ENCODE measurements at regions not wholly inside any gene's neighbourhood (a gene's known extent, or its start where the extent isn't known, plus 50 kb on each side); places are given as distances from the start of the nearest gene placed in this dataset.

- Histone ChIP-seq H3K27ac (no peak overlapping the region), H2AFZ (ENCODE audit: low read depth) (no peak overlapping the region), H3K4me3 (IDR thresholded peaks at IDR 0.05; ENCODE audit: insufficient read depth, low read depth, low read length) (no peak overlapping the region), H3K9ac (no peak overlapping the region), H3K36me3 (ENCODE audit: insufficient read depth) (no peaks in the 10 kb centered on the region), H3K4me1 (ENCODE audit: low read depth, poor library complexity, severe bottlenecking) (no peaks in the 10 kb centered on the region), H4K20me1 (ENCODE audit: insufficient read depth) (no peaks in the 10 kb centered on the region), H3K79me2 (ENCODE audit: insufficient read depth, low read depth) (no peaks in the 10 kb centered on the region), H3K4me2 (no peak overlapping the region), H3K27me3 (ENCODE audit: insufficient read depth, low read depth) (no peaks in the 10 kb centered on the region)
- no peak for TF ChIP-seq CTCF (conservative IDR thresholded peaks at IDR 0.05; ENCODE audit: low read depth, low read length)
Observed at GRCh38 chr6:67331304-67331703, 1303.8 kb upstream of the ADGRB3 start.

GRCh38 chr6:67328269-67328668 lies 1306.8 kb upstream of the ADGRB3 start:
- Histone ChIP-seq H3K9ac (no peak overlapping the region), H3K27me3 (ENCODE audit: insufficient read depth, low read depth) (no peaks in the 10 kb centered on the region), H3K4me2 (no peak overlapping the region), H3K4me1 (ENCODE audit: low read depth, poor library complexity, severe bottlenecking) (no peaks in the 10 kb centered on the region), H2AFZ (ENCODE audit: low read depth) (no peak overlapping the region), H3K4me3 (IDR thresholded peaks at IDR 0.05; ENCODE audit: insufficient read depth, low read depth, low read length) (no peak overlapping the region), H4K20me1 (ENCODE audit: insufficient read depth) (no peaks in the 10 kb centered on the region), H3K36me3 (ENCODE audit: insufficient read depth) (no peaks in the 10 kb centered on the region), H3K27ac (no peak overlapping the region), H3K79me2 (ENCODE audit: insufficient read depth, low read depth) (no peaks in the 10 kb centered on the region)
- TF ChIP-seq CTCF (conservative IDR thresholded peaks at IDR 0.05; ENCODE audit: low read depth, low read length), result no peak

DNA sequence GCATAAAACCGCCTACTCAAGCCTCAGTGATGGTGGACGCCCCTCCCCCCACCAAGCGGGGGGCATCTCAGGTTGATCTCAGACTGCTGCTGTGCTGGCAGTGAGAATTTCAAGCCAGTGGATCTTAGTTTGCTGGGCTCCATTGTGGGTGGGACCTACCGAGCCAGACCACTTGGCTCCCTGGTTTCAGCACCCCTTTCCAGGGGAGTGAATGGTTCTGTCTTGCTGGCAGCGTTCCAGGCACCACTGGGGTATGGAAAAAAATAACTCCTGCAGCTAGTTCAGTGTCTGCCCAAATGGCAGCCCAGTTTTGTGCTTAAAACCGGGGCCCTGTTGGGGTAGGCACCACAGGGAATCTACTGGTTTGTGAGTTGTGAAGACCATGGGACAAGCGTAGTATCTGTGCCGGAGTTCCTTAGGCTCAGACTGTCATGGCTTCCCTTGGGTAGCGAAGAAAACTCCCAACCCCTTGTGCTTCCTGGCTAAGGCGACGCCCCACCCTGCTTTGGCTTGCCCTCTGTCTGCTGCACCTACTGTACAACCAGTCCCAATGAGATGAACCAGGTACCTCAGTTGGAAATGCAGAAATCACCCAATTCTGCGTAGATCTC lies 1334.5 kb upstream of the ADGRB3 start:
- Histone ChIP-seq H3K4me1 (ENCODE audit: low read depth, poor library complexity, severe bottlenecking) (no peaks in the 10 kb centered on the region), H3K27me3 (ENCODE audit: insufficient read depth, low read depth) (no peaks in the 10 kb centered on the region), H3K27ac (no peak overlapping the region), H4K20me1 (ENCODE audit: insufficient read depth) (no peaks in the 10 kb centered on the region), H3K4me2 (no peak overlapping the region), H2AFZ (ENCODE audit: low read depth) (no peak overlapping the region), H3K36me3 (ENCODE audit: insufficient read depth) (no peaks in the 10 kb centered on the region), H3K79me2 (ENCODE audit: insufficient read depth, low read depth) (no peaks in the 10 kb centered on the region), H3K9ac (no peak overlapping the region), H3K4me3 (IDR thresholded peaks at IDR 0.05; ENCODE audit: insufficient read depth, low read depth, low read length) (no peak overlapping the region)
- TF ChIP-seq CTCF (conservative IDR thresholded peaks at IDR 0.05; ENCODE audit: low read depth, low read length), result no peak

DNA sequence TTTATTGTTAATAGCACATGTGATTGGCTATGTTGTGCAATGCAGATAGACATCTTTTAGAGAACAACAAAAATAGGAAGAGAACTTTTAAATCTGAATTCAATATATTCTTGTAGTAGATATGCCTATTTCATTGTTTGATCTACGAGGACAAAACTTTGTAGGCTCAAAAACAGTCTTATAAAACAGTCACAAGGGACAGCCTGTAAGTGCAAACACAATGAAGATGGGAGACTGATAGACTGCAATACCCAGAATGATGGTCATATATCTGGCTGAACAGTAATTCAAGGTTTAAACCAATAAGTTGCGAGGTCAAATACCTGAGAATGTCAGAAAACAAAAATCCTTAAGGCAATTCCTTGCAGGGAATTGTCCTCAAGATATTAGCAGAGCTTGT lies 1342.9 kb upstream of the ADGRB3 start:
- Histone ChIP-seq H3K4me2 (no peak overlapping the region), H3K4me3 (IDR thresholded peaks at IDR 0.05; ENCODE audit: insufficient read depth, low read depth, low read length) (no peak overlapping the region), H4K20me1 (ENCODE audit: insufficient read depth) (no peaks in the 10 kb centered on the region), H3K4me1 (ENCODE audit: low read depth, poor library complexity, severe bottlenecking) (no peaks in the 10 kb centered on the region), H3K27ac (no peak overlapping the region), H3K36me3 (ENCODE audit: insufficient read depth) (no peaks in the 10 kb centered on the region), H3K79me2 (ENCODE audit: insufficient read depth, low read depth) (no peaks in the 10 kb centered on the region), H3K9ac (no peak overlapping the region), H2AFZ (ENCODE audit: low read depth) (no peak overlapping the region), H3K27me3 (ENCODE audit: insufficient read depth, low read depth) (no peaks in the 10 kb centered on the region)
- TF ChIP-seq CTCF (conservative IDR thresholded peaks at IDR 0.05; ENCODE audit: low read depth, low read length), result no peak
